Adrenal gland (tissue), 5 donors: ENCODE measurements at regions not wholly inside any gene's neighbourhood (a gene's known extent, or its start where the extent isn't known, plus 50 kb on each side); places are given as distances from the start of the nearest gene placed in this dataset.

Source experiments
- CTCF ChIP-seq, 6 experiments: fragments of 450-650 bp in 4 of 6; fragments of 200-600 bp in 2 of 6; sonication (generic) in 1 of 6; IDR thresholded peaks; 1 replicate in 5 of 6; 2 replicates in 1 of 6; pipeline versions ENCODE4 v1.5.1 to v1.8.0; 2016 to 2021; ENCODE audit warnings: antibody characterized with exemption in 6 of 6, mild to moderate bottlenecking in 2 of 6, moderate library complexity in 1 of 6
- POLR2A ChIP-seq, 2 donors: fragments of 450-650 bp; IDR thresholded peaks; one replicate each; pipeline ENCODE4 v1.6.1; 2017; ENCODE audit warnings: antibody characterized with exemption in 2 of 2, mild to moderate bottlenecking in 2 of 2, moderate library complexity in 1 of 2
- donor health status: DM: no; HTN: no; CAD: no.

- TF ChIP-seq POLR2A (IDR thresholded peaks at IDR 0.05) (no peak), CTCF (IDR thresholded peaks at IDR 0.05) (no peak)
These were observed 454.7 kb downstream of the CDH8 start for GRCh38 chr16:61581417-61582046.
